ENCODE measurements at regions not wholly inside any gene's neighbourhood (a gene's known extent, or its start where the extent isn't known, plus 50 kb on each side); places are given as distances from the start of the nearest gene placed in this dataset.
A peak's percentile ranks its signal among the peaks of the same experiment; 100 is the strongest.

- peak in 1 of 2 donors; percentile 64 for TF ChIP-seq EP300 (IDR thresholded peaks at IDR 0.05)
- no peak for TF ChIP-seq POLR2A (IDR thresholded peaks at IDR 0.05)
- peak overlapping the region; percentile 56 to 71 (median 62) for H3K27ac ChIP-seq
- H3K4me3 ChIP-seq: peak overlapping the region in 3 of 4 donors; percentile 3 to 36 (median 9)
- no peak for DNase-seq (ENCODE audit: low spot score in 2 of 2)
- H3K36me3 ChIP-seq: no peaks in the 10 kb centered on the region
- 20 to 26% methylated on average over 10 of the region's 10 CpGs for WGBS, 2 donors
- peaks cover 0 to 3% of the 10 kb centered on the region in 2 donors for H3K27me3 ChIP-seq
- no peaks in the 10 kb centered on the region for H3K9me3 ChIP-seq
- H3K4me1 ChIP-seq: peaks cover 0 to 44% (median 8%) of the 10 kb centered on the region in 4 donors
These were observed 290.2 kb downstream of the ZNF536 start for GRCh38 chr19:30662211-30662861.

DNA sequence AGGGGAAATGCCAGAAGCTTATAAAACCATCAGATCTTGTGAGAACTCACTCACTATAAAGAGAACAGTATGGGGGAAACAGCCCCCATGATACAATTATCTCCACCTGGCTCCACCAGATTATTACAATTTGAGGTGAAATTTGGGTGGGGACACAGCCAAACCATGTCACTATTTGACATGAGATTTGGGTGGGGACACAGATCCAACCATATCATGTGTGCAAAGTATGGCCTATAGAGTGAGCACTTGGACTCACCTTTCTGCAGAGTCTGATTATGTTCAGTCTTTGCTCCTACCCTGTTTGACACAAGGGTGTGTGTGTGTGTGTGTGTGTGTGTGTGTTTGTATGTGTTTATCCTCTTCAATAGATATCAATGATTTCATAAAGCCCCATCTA is 287.5 kb downstream of the ZNF536 start:
- no peak for TF ChIP-seq POLR2A (IDR thresholded peaks at IDR 0.05)
- no peak for TF ChIP-seq EP300 (IDR thresholded peaks at IDR 0.05)
- TF ChIP-seq, protein P1, sequence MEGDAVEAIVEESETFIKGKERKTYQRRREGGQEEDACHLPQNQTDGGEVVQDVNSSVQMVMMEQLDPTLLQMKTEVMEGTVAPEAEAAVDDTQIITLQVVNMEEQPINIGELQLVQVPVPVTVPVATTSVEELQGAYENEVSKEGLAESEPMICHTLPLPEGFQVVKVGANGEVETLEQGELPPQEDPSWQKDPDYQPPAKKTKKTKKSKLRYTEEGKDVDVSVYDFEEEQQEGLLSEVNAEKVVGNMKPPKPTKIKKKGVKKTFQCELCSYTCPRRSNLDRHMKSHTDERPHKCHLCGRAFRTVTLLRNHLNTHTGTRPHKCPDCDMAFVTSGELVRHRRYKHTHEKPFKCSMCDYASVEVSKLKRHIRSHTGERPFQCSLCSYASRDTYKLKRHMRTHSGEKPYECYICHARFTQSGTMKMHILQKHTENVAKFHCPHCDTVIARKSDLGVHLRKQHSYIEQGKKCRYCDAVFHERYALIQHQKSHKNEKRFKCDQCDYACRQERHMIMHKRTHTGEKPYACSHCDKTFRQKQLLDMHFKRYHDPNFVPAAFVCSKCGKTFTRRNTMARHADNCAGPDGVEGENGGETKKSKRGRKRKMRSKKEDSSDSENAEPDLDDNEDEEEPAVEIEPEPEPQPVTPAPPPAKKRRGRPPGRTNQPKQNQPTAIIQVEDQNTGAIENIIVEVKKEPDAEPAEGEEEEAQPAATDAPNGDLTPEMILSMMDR (IDR thresholded peaks at IDR 0.05): no peak
- H3K4me3 ChIP-seq: no peak overlapping the region
- DNase-seq (ENCODE audit: low spot score in 2 of 2): no peak

DNA sequence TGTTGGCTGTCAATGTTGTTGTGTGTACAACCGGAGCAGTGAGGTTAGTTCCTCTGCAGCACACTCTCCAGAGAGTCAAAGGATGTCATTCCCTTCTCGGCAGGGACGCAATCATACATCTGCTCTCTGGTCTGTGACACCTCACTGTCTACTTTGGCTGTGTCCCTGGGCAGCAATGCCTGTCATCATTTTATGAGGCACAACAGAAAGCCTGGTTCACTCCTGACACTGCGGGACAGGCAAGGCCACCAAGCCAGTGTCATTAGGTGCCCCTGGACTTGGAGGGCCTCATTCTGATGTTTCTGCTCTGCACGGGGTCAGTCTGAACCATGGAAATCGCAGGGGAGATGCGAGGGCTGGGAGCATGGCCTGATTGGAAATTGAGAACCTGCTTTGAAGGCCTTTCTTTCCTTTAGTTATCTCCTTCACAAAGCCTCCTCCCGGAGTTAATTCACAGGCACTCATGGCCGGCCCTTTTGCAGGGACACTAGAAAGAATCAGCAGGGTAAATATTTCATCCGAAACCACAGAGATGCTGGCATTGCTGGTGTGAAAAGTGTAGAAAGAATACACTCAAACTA is 284.4 kb downstream of the ZNF536 start:
- H3K4me3 ChIP-seq: no peak overlapping the region
- H3K4me1 ChIP-seq: peaks cover 0 to 5% (median 0%) of the 10 kb centered on the region in 4 donors
- 81 to 90% methylated on average over 10 of the region's 10 CpGs for WGBS, 2 donors
- no peak overlapping the region for H3K27ac ChIP-seq
- DNase-seq (ENCODE audit: low spot score in 2 of 2): no peak
- H3K9me3 ChIP-seq: no peaks in the 10 kb centered on the region
- no peaks in the 10 kb centered on the region for H3K27me3 ChIP-seq
- no peak for TF ChIP-seq EP300 (IDR thresholded peaks at IDR 0.05)
- TF ChIP-seq, protein P1 (IDR thresholded peaks at IDR 0.05): no peak
- no peaks in the 10 kb centered on the region for H3K36me3 ChIP-seq

More for the DNA sequence above, 287.5 kb downstream of the ZNF536 start:
- Histone ChIP-seq H3K27ac (no peak overlapping the region), H3K27me3 (no peaks in the 10 kb centered on the region), H3K36me3 (no peaks in the 10 kb centered on the region), H3K4me1 (peaks cover 0 to 24% (median 5%) of the 10 kb centered on the region in 4 donors), H3K9me3 (no peaks in the 10 kb centered on the region)

DNA sequence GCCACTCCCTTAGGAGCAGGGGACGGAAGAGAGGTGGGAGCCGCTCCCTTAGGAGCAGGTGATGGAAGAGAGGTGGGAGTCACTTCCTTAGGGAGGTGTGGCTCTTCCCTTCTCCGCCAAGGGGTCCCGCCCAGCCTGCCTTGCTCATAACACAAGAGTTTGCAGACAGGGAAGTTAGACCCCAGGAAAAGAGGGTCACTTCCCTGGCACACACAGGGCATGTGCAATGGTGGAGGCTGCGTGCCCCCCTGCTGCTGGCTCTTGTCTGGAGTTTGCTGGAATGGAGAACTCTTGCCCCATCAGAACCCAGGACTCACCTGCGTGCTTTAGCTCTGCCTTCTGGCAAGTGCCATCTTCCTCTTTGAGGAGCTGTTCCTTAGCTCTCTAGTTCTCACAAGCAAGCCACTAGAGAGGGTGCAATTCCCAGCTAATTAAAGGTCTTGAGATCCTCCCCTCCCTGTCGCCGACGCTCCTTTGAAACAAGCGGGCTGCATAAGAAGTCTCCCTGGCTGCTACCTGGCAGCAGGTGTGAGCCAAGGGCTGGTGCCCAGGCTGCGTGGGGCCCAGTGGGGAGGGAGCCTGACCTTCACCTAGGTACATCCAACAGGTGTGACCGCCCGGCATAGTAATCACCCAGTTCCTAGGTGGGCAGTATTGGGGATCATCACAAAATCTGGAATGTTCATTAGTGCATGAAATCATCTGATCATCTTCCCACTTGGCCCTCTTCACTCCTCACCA is 281.6 kb downstream of the ZNF536 start:
- WGBS, 2 donors: 89 to 91% methylated on average over 13 of the region's 13 CpGs
- DNase-seq (ENCODE audit: low spot score in 2 of 2): no peak

GRCh38 chr19:30652751-30653150 is 280.6 kb downstream of the ZNF536 start:
- Histone ChIP-seq H3K27me3 (peaks cover 0 to 6% of the 10 kb centered on the region in 2 donors), H3K9me3 (no peaks in the 10 kb centered on the region), H3K27ac (peak overlapping the region in 2 of 4 donors; percentile 33 to 71), H3K4me1 (peaks cover 0 to 36% (median 6%) of the 10 kb centered on the region in 4 donors), H3K4me3 (no peak overlapping the region), H3K36me3 (no peaks in the 10 kb centered on the region)
- TF ChIP-seq POLR2A (IDR thresholded peaks at IDR 0.05): no peak
- TF ChIP-seq, protein P1 (IDR thresholded peaks at IDR 0.05): no peak
- no peak for TF ChIP-seq EP300 (IDR thresholded peaks at IDR 0.05)
- WGBS, 2 donors: 78% methylated on average over 10 of the region's 10 CpGs
- DNase-seq (ENCODE audit: low spot score in 2 of 2): no peak

More for the DNA sequence above, 281.6 kb downstream of the ZNF536 start:
- Histone ChIP-seq H3K36me3 (no peaks in the 10 kb centered on the region), H3K9me3 (no peaks in the 10 kb centered on the region), H3K4me3 (no peak overlapping the region), H3K27me3 (peaks cover 0 to 2% of the 10 kb centered on the region in 2 donors), H3K27ac (no peak overlapping the region), H3K4me1 (peaks cover 0 to 26% (median 5%) of the 10 kb centered on the region in 4 donors)
- no peak for TF ChIP-seq EP300 (IDR thresholded peaks at IDR 0.05)
- TF ChIP-seq, protein P1 (IDR thresholded peaks at IDR 0.05): no peak
- no peak for TF ChIP-seq POLR2A (IDR thresholded peaks at IDR 0.05)

All from tibial nerve (tissue), 4 donors.